ENCODE measurements at regions not wholly inside any gene's neighbourhood (a gene's known extent, or its start where the extent isn't known, plus 50 kb on each side); places are given as distances from the start of the nearest gene placed in this dataset.

- H3K4me2 ChIP-seq (ENCODE audit: low read length): no peak overlapping the region
- no peaks in the 10 kb centered on the region for H3F3A ChIP-seq (ENCODE audit: control insufficient read depth, insufficient read depth)
- H3K27me3 ChIP-seq (ENCODE audit: control insufficient read depth, low read length): no peaks in the 10 kb centered on the region
- TF ChIP-seq EZH2phosphoT487 (IDR thresholded peaks at IDR 0.05; ENCODE audit: borderline replicate concordance, low read length) (no peak), CTCF (IDR thresholded peaks at IDR 0.05; ENCODE audit: low read depth, low read length, poor library complexity, severe bottlenecking) (no peak)
- H3K9me2 ChIP-seq (replicated peaks; ENCODE audit: control insufficient read depth, low read length): no peaks in the 10 kb centered on the region
- no peak overlapping the region for H3K4me3 ChIP-seq (ENCODE audit: low read length)
- no peaks in the 10 kb centered on the region for H3K4me1 ChIP-seq (ENCODE audit: control insufficient read depth, low read length)
- no peaks in the 10 kb centered on the region for H4K20me1 ChIP-seq (ENCODE audit: control insufficient read depth, insufficient read depth, low read depth, low read length)
- no peaks in the 10 kb centered on the region for H3K9me3 ChIP-seq (ENCODE audit: control insufficient read depth, insufficient read depth, low read length)
- H3K27ac ChIP-seq (ENCODE audit: low read depth, low read length): no peak overlapping the region
- H3K36me3 ChIP-seq (ENCODE audit: control insufficient read depth, low read length): no peaks in the 10 kb centered on the region
- no peaks in the 10 kb centered on the region for H3K79me2 ChIP-seq (ENCODE audit: control insufficient read depth, low read length)
Measured at GRCh38 chr5:57577432-57578175, 95.0 kb upstream of the ACTBL2 start.

- Histone ChIP-seq H3K4me2 (ENCODE audit: low read length) (no peak overlapping the region), H3K4me3 (ENCODE audit: low read length) (no peak overlapping the region)
Measured at GRCh38 chr5:57576317-57576716, 93.7 kb upstream of the ACTBL2 start.

GRCh38 chr5:57575839-57576238 lies 93.2 kb upstream of the ACTBL2 start:
- TF ChIP-seq CTCF (IDR thresholded peaks at IDR 0.05; ENCODE audit: low read depth, low read length, poor library complexity, severe bottlenecking): no peak
- no peak for TF ChIP-seq EZH2phosphoT487 (IDR thresholded peaks at IDR 0.05; ENCODE audit: borderline replicate concordance, low read length)
- Histone ChIP-seq H4K20me1 (ENCODE audit: control insufficient read depth, insufficient read depth, low read depth, low read length) (no peaks in the 10 kb centered on the region), H3K9me2 (replicated peaks; ENCODE audit: control insufficient read depth, low read length) (no peaks in the 10 kb centered on the region), H3K4me3 (ENCODE audit: low read length) (no peak overlapping the region), H3K4me2 (ENCODE audit: low read length) (no peak overlapping the region), H3F3A (ENCODE audit: control insufficient read depth, insufficient read depth) (no peaks in the 10 kb centered on the region), H3K9me3 (ENCODE audit: control insufficient read depth, insufficient read depth, low read length) (no peaks in the 10 kb centered on the region), H3K36me3 (ENCODE audit: control insufficient read depth, low read length) (no peaks in the 10 kb centered on the region), H3K27me3 (ENCODE audit: control insufficient read depth, low read length) (no peaks in the 10 kb centered on the region), H3K4me1 (ENCODE audit: control insufficient read depth, low read length) (no peaks in the 10 kb centered on the region), H3K27ac (ENCODE audit: low read depth, low read length) (no peak overlapping the region), H3K79me2 (ENCODE audit: control insufficient read depth, low read length) (no peaks in the 10 kb centered on the region)

More at GRCh38 chr5:57576317-57576716, 93.7 kb upstream of the ACTBL2 start:
- Histone ChIP-seq H3K27me3 (ENCODE audit: control insufficient read depth, low read length) (no peaks in the 10 kb centered on the region), H3K79me2 (ENCODE audit: control insufficient read depth, low read length) (no peaks in the 10 kb centered on the region), H4K20me1 (ENCODE audit: control insufficient read depth, insufficient read depth, low read depth, low read length) (no peaks in the 10 kb centered on the region), H3K9me3 (ENCODE audit: control insufficient read depth, insufficient read depth, low read length) (no peaks in the 10 kb centered on the region), H3K9me2 (replicated peaks; ENCODE audit: control insufficient read depth, low read length) (no peaks in the 10 kb centered on the region), H3K36me3 (ENCODE audit: control insufficient read depth, low read length) (no peaks in the 10 kb centered on the region), H3F3A (ENCODE audit: control insufficient read depth, insufficient read depth) (no peaks in the 10 kb centered on the region), H3K27ac (ENCODE audit: low read depth, low read length) (no peak overlapping the region), H3K4me1 (ENCODE audit: control insufficient read depth, low read length) (no peaks in the 10 kb centered on the region)
- TF ChIP-seq CTCF (IDR thresholded peaks at IDR 0.05; ENCODE audit: low read depth, low read length, poor library complexity, severe bottlenecking) (no peak), EZH2phosphoT487 (IDR thresholded peaks at IDR 0.05; ENCODE audit: borderline replicate concordance, low read length) (no peak)

Measured in DOHH2 (cell line).